Large intestine (tissue), 3 donors: ENCODE measurements at regions not wholly inside any gene's neighbourhood (a gene's known extent, or its start where the extent isn't known, plus 50 kb on each side); places are given as distances from the start of the nearest gene placed in this dataset.

Experiments used
- DNase-seq, 2 donors: peaks; one replicate each; pipeline versions ENCODE4 v3.0.0 to v3.0.0-alpha.2; 2013
- H3K27ac ChIP-seq: one replicate; pipeline ENCODE4 v1.5.1; 2013; ENCODE audit warnings: low read length
- H3K27me3 ChIP-seq: 2 replicates; pipeline ENCODE4 v1.6.1; 2013; ENCODE audit warnings: low read length; ENCODE audit not compliant: control insufficient read depth, insufficient read depth
- H3K36me3 ChIP-seq: 2 replicates; pipeline ENCODE4 v1.6.1; 2013; ENCODE audit warnings: low read length; ENCODE audit not compliant: control insufficient read depth, insufficient read depth
- H3K4me1 ChIP-seq: one replicate; pipeline ENCODE4 v1.6.1; 2013; ENCODE audit warnings: low read length; ENCODE audit not compliant: control insufficient read depth, insufficient read depth
- H3K4me3 ChIP-seq: one replicate; pipeline ENCODE4 v1.5.1; 2013; ENCODE audit warnings: low read length
- H3K9me3 ChIP-seq: one replicate; pipeline ENCODE4 v1.6.1; 2013; ENCODE audit warnings: mild to moderate bottlenecking, low read depth, low read length, moderate library complexity; ENCODE audit not compliant: control insufficient read depth
- WGBS: methylation state at CpG from one replicate; pipeline ENCODE4 v1.1.5; 2013; ENCODE audit warnings: low lambda C conversion rate; ENCODE audit not compliant: insufficient coverage; 5-methylcytosine and 5-hydroxymethylcytosine counted together

GRCh38 chr2:46850742-46851141 is 64.9 kb downstream of the MCFD2 start:
- peaks cover 47% of the 10 kb centered on the region for H3K4me1 ChIP-seq
- H3K9me3 ChIP-seq, result no peaks in the 10 kb centered on the region
- no peak for DNase-seq

GRCh38 chr2:46849721-46850556 is 65.7 kb downstream of the MCFD2 start:
- H3K4me3 ChIP-seq, result no peak overlapping the region
- peak; percentile 40 to 56 for DNase-seq
- WGBS, result 20% methylated on average over 1 of the region's 13 CpGs
- H3K27ac ChIP-seq, result peak overlapping the region; percentile 51
- H3K4me1 ChIP-seq, result peaks cover 49% of the 10 kb centered on the region
- H3K9me3 ChIP-seq, result no peaks in the 10 kb centered on the region
- H3K27me3 ChIP-seq, result no peaks in the 10 kb centered on the region
- no peaks in the 10 kb centered on the region for H3K36me3 ChIP-seq

More at GRCh38 chr2:46850742-46851141, 64.9 kb downstream of the MCFD2 start:
- no CpG with 5 or more reads among the region's 3 CpGs for WGBS
- Histone ChIP-seq H3K27me3 (no peaks in the 10 kb centered on the region), H3K4me3 (no peak overlapping the region), H3K27ac (no peak overlapping the region), H3K36me3 (no peaks in the 10 kb centered on the region)

GRCh38 chr2:46849046-46849715 is 66.4 kb downstream of the MCFD2 start:
- H3K27me3 ChIP-seq, result no peaks in the 10 kb centered on the region
- H3K4me3 ChIP-seq, result no peak overlapping the region
- H3K4me1 ChIP-seq, result peaks cover 49% of the 10 kb centered on the region
- H3K27ac ChIP-seq, result peak overlapping the region; percentile 51
- no peaks in the 10 kb centered on the region for H3K36me3 ChIP-seq
- H3K9me3 ChIP-seq, result no peaks in the 10 kb centered on the region
- WGBS, result no CpG with 5 or more reads among the region's 7 CpGs
- DNase-seq, result peak; percentile 63 to 85

GRCh38 chr2:46848447-46848846 is 67.2 kb downstream of the MCFD2 start:
- Histone ChIP-seq H3K4me1 (peaks cover 49% of the 10 kb centered on the region), H3K9me3 (no peaks in the 10 kb centered on the region), H3K27ac (peak overlapping the region; percentile 74), H3K27me3 (no peaks in the 10 kb centered on the region), H3K36me3 (no peaks in the 10 kb centered on the region), H3K4me3 (no peak overlapping the region)
- WGBS, result no CpG with 5 or more reads among the region's 5 CpGs
- no peak for DNase-seq

- Histone ChIP-seq H3K4me1 (peaks cover 49% of the 10 kb centered on the region), H3K27me3 (no peaks in the 10 kb centered on the region)
- DNase-seq, result peak in 1 of 2 donors; percentile 47
Observed at GRCh38 chr2:46847726-46848412, 67.7 kb downstream of the MCFD2 start.

GRCh38 chr2:46847185-46847710 is 68.4 kb downstream of the MCFD2 start:
- Histone ChIP-seq H3K9me3 (no peaks in the 10 kb centered on the region), H3K4me3 (no peak overlapping the region), H3K36me3 (no peaks in the 10 kb centered on the region), H3K27me3 (no peaks in the 10 kb centered on the region), H3K27ac (peak overlapping the region; percentile 74), H3K4me1 (peaks cover 49% of the 10 kb centered on the region)
- peak; percentile 87 to 94 for DNase-seq
- WGBS, result no CpG with 5 or more reads among the region's 12 CpGs

More at GRCh38 chr2:46847726-46848412, 67.7 kb downstream of the MCFD2 start:
- no peaks in the 10 kb centered on the region for H3K36me3 ChIP-seq
- no peaks in the 10 kb centered on the region for H3K9me3 ChIP-seq
- peak overlapping the region; percentile 74 for H3K27ac ChIP-seq
- H3K4me3 ChIP-seq, result no peak overlapping the region
- WGBS, result no CpG with 5 or more reads among the region's 5 CpGs

- Histone ChIP-seq H3K27me3 (no peaks in the 10 kb centered on the region), H3K4me3 (no peak overlapping the region), H3K27ac (peak overlapping the region; percentile 74), H3K9me3 (no peaks in the 10 kb centered on the region), H3K36me3 (no peaks in the 10 kb centered on the region), H3K4me1 (peaks cover 49% of the 10 kb centered on the region)
- DNase-seq, result peak in 1 of 2 donors; percentile 59
- no CpG with 5 or more reads among the region's 4 CpGs for WGBS
Observed at GRCh38 chr2:46846536-46846935, 69.1 kb downstream of the MCFD2 start.

GRCh38 chr2:46845542-46846486 is 69.8 kb downstream of the MCFD2 start:
- WGBS, result no CpG with 5 or more reads among the region's 16 CpGs
- Histone ChIP-seq H3K36me3 (no peaks in the 10 kb centered on the region), H3K4me1 (peaks cover 49% of the 10 kb centered on the region), H3K27ac (peak overlapping the region; percentile 74), H3K9me3 (no peaks in the 10 kb centered on the region), H3K4me3 (no peak overlapping the region), H3K27me3 (no peaks in the 10 kb centered on the region)
- no peak for DNase-seq

GRCh38 chr2:46844443-46844842 is 71.2 kb downstream of the MCFD2 start:
- WGBS, result no CpG with 5 or more reads among the region's 1 CpG
- Histone ChIP-seq H3K27ac (no peak overlapping the region), H3K9me3 (no peaks in the 10 kb centered on the region), H3K27me3 (no peaks in the 10 kb centered on the region), H3K36me3 (no peaks in the 10 kb centered on the region), H3K4me3 (no peak overlapping the region), H3K4me1 (peaks cover 39% of the 10 kb centered on the region)
- DNase-seq, result no peak
